Upper lobe of left lung (tissue), 6 donors: ENCODE measurements at regions not wholly inside any gene's neighbourhood (a gene's known extent, or its start where the extent isn't known, plus 50 kb on each side); places are given as distances from the start of the nearest gene placed in this dataset.
A peak's percentile ranks its signal among the peaks of the same experiment; 100 is the strongest.

Source experiments
- ATAC-seq, 2 donors: fragments of 200-7000 bp; cut with Tn5 transposase; one replicate each; pipeline ENCODE4 v1.9.1; 2022; ENCODE audit warnings: mild to moderate bottlenecking in 2 of 2, moderate library complexity in 2 of 2; ENCODE audit not compliant: low FRiP score in 2 of 2
- DNase-seq, 2 donors: peaks; one replicate each; pipeline ENCODE4 v3.0.0-alpha.2; 2019 to 2020
- H3K27ac ChIP-seq, 4 donors: fragments of 200-600 bp; sonication (generic); one replicate each; pipeline ENCODE4 v1.5.1; 2016 to 2019
- H3K27me3 ChIP-seq, 4 donors: fragments of 200-600 bp; sonication (generic); one replicate each; pipeline ENCODE4 v1.5.1; 2017 to 2019
- H3K36me3 ChIP-seq, 4 donors: fragments of 200-600 bp; sonication (generic); one replicate each; pipeline ENCODE4 v1.5.1; 2016 to 2019
- H3K4me1 ChIP-seq, 4 donors: fragments of 200-600 bp; sonication (generic); one replicate each; pipeline ENCODE4 v1.5.1; 2018 to 2019
- H3K4me3 ChIP-seq, 4 donors: fragments of 200-600 bp; sonication (generic); one replicate each; pipeline ENCODE4 v1.5.1; 2017 to 2019; ENCODE audit warnings: mild to moderate bottlenecking in 2 of 4, moderate library complexity in 1 of 4
- H3K9me3 ChIP-seq, 4 donors: fragments of 200-600 bp; sonication (generic); one replicate each; pipeline ENCODE4 v1.5.1; 2018 to 2019
- CTCF ChIP-seq, 6 experiments: fragments of 450-650 bp in 4 of 6; fragments of 200-600 bp in 2 of 6; sonication (generic) in 2 of 6; IDR thresholded peaks; one replicate each; pipeline ENCODE4 v1.5.1; 2016 to 2019; ENCODE audit warnings: antibody characterized with exemption in 6 of 6
- EP300 ChIP-seq, 4 donors: sonication (generic); formaldehyde crosslinking; IDR thresholded peaks; one replicate each; pipeline ENCODE4 v1.5.1; 2017; ENCODE audit warnings: antibody characterized with exemption in 4 of 4, control low read depth in 2 of 4
- POLR2A ChIP-seq, 4 donors: fragments of 450-650 bp; IDR thresholded peaks; one replicate each; pipeline ENCODE4 v1.5.1; 2016 to 2017; ENCODE audit warnings: antibody characterized with exemption in 4 of 4, mild to moderate bottlenecking in 2 of 4
- POLR2AphosphoS5 ChIP-seq, 2 donors: sonication (generic); formaldehyde crosslinking; IDR thresholded peaks; one replicate each; pipeline ENCODE4 v1.5.1; 2017; ENCODE audit warnings: antibody characterized with exemption in 2 of 2
- WGBS, 2 donors: methylation state at CpG; one replicate each; pipeline ENCODE4 v1.1.5; 2017 to 2018; 5-methylcytosine and 5-hydroxymethylcytosine counted together
- donor health status: DM: no; HTN: no; CAD: no; lungs with moderate emphysema.
- donor health status: DM: no; HTN: yes; CAD: no; lungs with severe emphysema.

- no peak for TF ChIP-seq POLR2AphosphoS5 (IDR thresholded peaks at IDR 0.05)
- TF ChIP-seq EP300 (IDR thresholded peaks at IDR 0.05) = no peak
- TF ChIP-seq CTCF (IDR thresholded peaks at IDR 0.05) = no peak
- no peak for TF ChIP-seq POLR2A (IDR thresholded peaks at IDR 0.05)
- Histone ChIP-seq H3K27ac (no peak overlapping the region), H3K4me3 (no peak overlapping the region), H3K27me3 (no peaks in the 10 kb centered on the region), H3K9me3 (no peaks in the 10 kb centered on the region), H3K4me1 (peaks cover 0 to 5% (median 0%) of the 10 kb centered on the region in 4 donors), H3K36me3 (no peaks in the 10 kb centered on the region)
- 71 to 77% methylated on average over 13 to 28 of the region's 28 CpGs for WGBS, 2 donors
- ATAC-seq (peak in 1 of 2 donors; percentile 13), DNase-seq (no peak)
These were observed 165.8 kb downstream of the NUP210 start for GRCh38 chr3:13254028-13254951.

- no peaks in the 10 kb centered on the region for H3K9me3 ChIP-seq
- no peak for ATAC-seq
- no peaks in the 10 kb centered on the region for H3K27me3 ChIP-seq
- 87 to 92% methylated on average over 16 of the region's 16 CpGs for WGBS, 2 donors
- DNase-seq = no peak
- TF ChIP-seq POLR2A (IDR thresholded peaks at IDR 0.05) (no peak), EP300 (IDR thresholded peaks at IDR 0.05) (no peak), CTCF (IDR thresholded peaks at IDR 0.05) (no peak), POLR2AphosphoS5 (IDR thresholded peaks at IDR 0.05) (no peak)
- no peaks in the 10 kb centered on the region for H3K36me3 ChIP-seq
- no peak overlapping the region for H3K27ac ChIP-seq
- peaks cover 0 to 5% (median 0%) of the 10 kb centered on the region in 4 donors for H3K4me1 ChIP-seq
- H3K4me3 ChIP-seq = no peak overlapping the region
These were observed 166.7 kb downstream of the NUP210 start for GRCh38 chr3:13253208-13253937.

- no peaks in the 10 kb centered on the region for H3K9me3 ChIP-seq
- ATAC-seq (no peak), DNase-seq (no peak)
- H3K36me3 ChIP-seq = no peaks in the 10 kb centered on the region
- WGBS, 2 donors = 79 to 90% methylated on average over 10 of the region's 10 CpGs
- no peak overlapping the region for H3K4me3 ChIP-seq
- no peak overlapping the region for H3K27ac ChIP-seq
- peaks cover 0 to 5% (median 0%) of the 10 kb centered on the region in 4 donors for H3K4me1 ChIP-seq
- no peaks in the 10 kb centered on the region for H3K27me3 ChIP-seq
- TF ChIP-seq POLR2AphosphoS5 (IDR thresholded peaks at IDR 0.05) = no peak
- no peak for TF ChIP-seq EP300 (IDR thresholded peaks at IDR 0.05)
- TF ChIP-seq POLR2A (IDR thresholded peaks at IDR 0.05) = no peak
These were observed 167.9 kb downstream of the NUP210 start for GRCh38 chr3:13252207-13252606.

GRCh38 chr3:13251166-13251903, 168.8 kb downstream of the NUP210 start:
- Histone ChIP-seq H3K36me3 (no peaks in the 10 kb centered on the region), H3K4me3 (no peak overlapping the region), H3K4me1 (peaks cover 0 to 5% (median 0%) of the 10 kb centered on the region in 4 donors), H3K27me3 (no peaks in the 10 kb centered on the region), H3K27ac (no peak overlapping the region), H3K9me3 (no peaks in the 10 kb centered on the region)
- no peak for ATAC-seq
- TF ChIP-seq POLR2AphosphoS5 (IDR thresholded peaks at IDR 0.05) = no peak
- no peak for TF ChIP-seq POLR2A (IDR thresholded peaks at IDR 0.05)
- TF ChIP-seq EP300 (IDR thresholded peaks at IDR 0.05) = no peak
- DNase-seq = no peak
- WGBS, 2 donors = 50 to 65% methylated on average over 4 of the region's 4 CpGs

GRCh38 chr3:13249664-13250390, 170.3 kb downstream of the NUP210 start:
- Histone ChIP-seq H3K9me3 (no peaks in the 10 kb centered on the region), H3K4me1 (peaks cover 0 to 5% (median 0%) of the 10 kb centered on the region in 4 donors), H3K27ac (no peak overlapping the region), H3K4me3 (no peak overlapping the region), H3K27me3 (no peaks in the 10 kb centered on the region), H3K36me3 (no peaks in the 10 kb centered on the region)
- ATAC-seq (no peak), DNase-seq (no peak)
- TF ChIP-seq POLR2A (IDR thresholded peaks at IDR 0.05) = no peak
- TF ChIP-seq CTCF (IDR thresholded peaks at IDR 0.05) = no peak
- TF ChIP-seq POLR2AphosphoS5 (IDR thresholded peaks at IDR 0.05) = no peak
- no peak for TF ChIP-seq EP300 (IDR thresholded peaks at IDR 0.05)
- WGBS, 2 donors = 69 to 75% methylated on average over 21 to 22 of the region's 22 CpGs
